Testis (tissue), 2 donors: ENCODE measurements at regions not wholly inside any gene's neighbourhood (a gene's known extent, or its start where the extent isn't known, plus 50 kb on each side); places are given as distances from the start of the nearest gene placed in this dataset.

Experiments
- POLR2A ChIP-seq: fragments of 450-650 bp; IDR thresholded peaks from one replicate; pipeline ENCODE4 v1.6.1; 2017; ENCODE audit warnings: antibody characterized with exemption, mild to moderate bottlenecking, moderate library complexity
- TF ChIP-seq, protein P1 (sequence below), 3 experiments: fragments of 450-650 bp in 2 of 3; fragments of 200-600 bp in 1 of 3; sonication (generic) in 1 of 3; IDR thresholded peaks; one replicate each; pipeline ENCODE4 v1.5.1; 2016 to 2019; ENCODE audit warnings: antibody characterized with exemption in 3 of 3, mild to moderate bottlenecking in 2 of 3, moderate library complexity in 1 of 3

- TF ChIP-seq, protein P1, sequence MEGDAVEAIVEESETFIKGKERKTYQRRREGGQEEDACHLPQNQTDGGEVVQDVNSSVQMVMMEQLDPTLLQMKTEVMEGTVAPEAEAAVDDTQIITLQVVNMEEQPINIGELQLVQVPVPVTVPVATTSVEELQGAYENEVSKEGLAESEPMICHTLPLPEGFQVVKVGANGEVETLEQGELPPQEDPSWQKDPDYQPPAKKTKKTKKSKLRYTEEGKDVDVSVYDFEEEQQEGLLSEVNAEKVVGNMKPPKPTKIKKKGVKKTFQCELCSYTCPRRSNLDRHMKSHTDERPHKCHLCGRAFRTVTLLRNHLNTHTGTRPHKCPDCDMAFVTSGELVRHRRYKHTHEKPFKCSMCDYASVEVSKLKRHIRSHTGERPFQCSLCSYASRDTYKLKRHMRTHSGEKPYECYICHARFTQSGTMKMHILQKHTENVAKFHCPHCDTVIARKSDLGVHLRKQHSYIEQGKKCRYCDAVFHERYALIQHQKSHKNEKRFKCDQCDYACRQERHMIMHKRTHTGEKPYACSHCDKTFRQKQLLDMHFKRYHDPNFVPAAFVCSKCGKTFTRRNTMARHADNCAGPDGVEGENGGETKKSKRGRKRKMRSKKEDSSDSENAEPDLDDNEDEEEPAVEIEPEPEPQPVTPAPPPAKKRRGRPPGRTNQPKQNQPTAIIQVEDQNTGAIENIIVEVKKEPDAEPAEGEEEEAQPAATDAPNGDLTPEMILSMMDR (IDR thresholded peaks at IDR 0.05), result no peak
- no peak for TF ChIP-seq POLR2A
These were observed 586.0 kb upstream of the MGMT start for GRCh38 chr10:128881086-128881485.
